SK-N-SH (cell line): ENCODE measurements at regions not wholly inside any gene's neighbourhood (a gene's known extent, or its start where the extent isn't known, plus 50 kb on each side); places are given as distances from the start of the nearest gene placed in this dataset.

Source experiments
- CTCF ChIA-PET: fragments of 300-600, 350-600 bp; formaldehyde crosslinking; extraction: SDS; loops from one replicate; lab custom pipeline; 2021; lab: Yijun Ruan, JAX
- POLR2A ChIA-PET: fragments of 350-600 bp; sonication (Branson Sonifier 250); formaldehyde crosslinking; extraction: SDS; loops from one replicate; lab custom pipeline; 2020; ENCODE audit warnings: antibody characterized with exemption, inconsistent platforms; lab: Yijun Ruan, JAX
- DNase-seq: peaks from one replicate; pipeline ENCODE4 v3.0.0; 2012
- H2AFZ ChIP-seq: fragments of 200-600 bp; sonication (generic); 2 replicates; pipeline ENCODE4 v1.8.1; 2016; ENCODE audit warnings: antibody characterized with exemption, mild to moderate bottlenecking, low read depth
- H3F3A ChIP-seq: fragments of 200-600 bp; sonication (generic); replicated peaks from 2 replicates; pipeline ENCODE3; 2016; ENCODE audit warnings: antibody characterized with exemption, mild to moderate bottlenecking; ENCODE audit not compliant: insufficient read depth
- H3K27ac ChIP-seq, 2 experiments: fragments of 200-500 bp in 1 of 2; fragments of 200-600 bp in 1 of 2; sonication (Bioruptor generic) in 1 of 2; sonication (generic), shearing (Covaris generic) in 1 of 2; 2 replicates each; pipeline versions ENCODE4 v1.5.1 to v1.6.1; 2014 to 2016; ENCODE audit warnings: low read depth in 2 of 2, inconsistent platforms in 1 of 2, low read length in 1 of 2, mild to moderate bottlenecking in 1 of 2, mixed read lengths in 1 of 2
- H3K27me3 ChIP-seq: fragments of 200-600 bp; sonication (generic), shearing (Covaris generic); 2 replicates; pipeline ENCODE4 v1.6.1; 2016; ENCODE audit warnings: mixed run types; ENCODE audit not compliant: insufficient read depth
- H3K36me3 ChIP-seq, 2 experiments: fragments of 200-500 bp in 1 of 2; fragments of 200-600 bp in 1 of 2; sonication (Bioruptor generic) in 1 of 2; sonication (generic) in 1 of 2; replicated peaks in 1 of 2; 2 replicates each; pipeline versions ENCODE3 to v1.5.1; 2014 to 2016; ENCODE audit warnings: low read length in 1 of 2, mild to moderate bottlenecking in 1 of 2; ENCODE audit not compliant: insufficient read depth in 2 of 2, control insufficient read depth in 1 of 2
- H3K4me1 ChIP-seq, 2 experiments: fragments of 200-500 bp in 1 of 2; fragments of 200-600 bp in 1 of 2; sonication (Bioruptor generic) in 1 of 2; sonication (generic), shearing (Covaris generic) in 1 of 2; 2 replicates each; pipeline versions ENCODE4 v1.5.1 to v1.6.1; 2014 to 2016; ENCODE audit warnings: low read depth in 1 of 2, low read length in 1 of 2, mixed run types in 1 of 2; ENCODE audit not compliant: insufficient read depth in 2 of 2, control insufficient read depth in 1 of 2
- H3K4me2 ChIP-seq: fragments of 200-600 bp; sonication (generic), shearing (Covaris generic); 2 replicates; pipeline ENCODE4 v1.6.1; 2017; ENCODE audit warnings: mixed run types
- H3K4me3 ChIP-seq, 2 experiments: fragments of 200-500 bp in 1 of 2; fragments of 200-600 bp in 1 of 2; sonication (Bioruptor generic) in 1 of 2; sonication (generic), shearing (Covaris generic) in 1 of 2; 2 replicates each; pipeline versions ENCODE4 v1.5.1 to v1.8.1; 2014 to 2016; ENCODE audit warnings: low read depth in 2 of 2, inconsistent platforms in 1 of 2, low read length in 1 of 2, mild to moderate bottlenecking in 1 of 2, mixed read lengths in 1 of 2, moderate library complexity in 1 of 2
- H3K79me2 ChIP-seq: fragments of 200-600 bp; sonication (generic); 2 replicates; pipeline ENCODE4 v1.8.1; 2017; ENCODE audit warnings: mild to moderate bottlenecking; ENCODE audit not compliant: insufficient read depth
- H3K9ac ChIP-seq: fragments of 200-600 bp; sonication (generic); 2 replicates; pipeline ENCODE4 v1.6.1; 2017; ENCODE audit warnings: mixed run types
- H3K9me2 ChIP-seq: fragments of 200-600 bp; sonication (generic); 2 replicates; pipeline ENCODE4 v1.6.1; 2017; ENCODE audit warnings: mixed run types
- H3K9me3 ChIP-seq: fragments of 200-600 bp; sonication (generic); 2 replicates; pipeline ENCODE4 v1.6.1; 2017; ENCODE audit warnings: mixed run types, mild to moderate bottlenecking, moderate library complexity
- H4K20me1 ChIP-seq: fragments of 200-600 bp; sonication (generic); 2 replicates; pipeline ENCODE4 v1.6.1; 2017; ENCODE audit warnings: mild to moderate bottlenecking, mixed run types; ENCODE audit not compliant: insufficient read depth
- CHD2 ChIP-seq: fragments of 150-350 bp; IDR thresholded peaks from 2 replicates; pipeline ENCODE4 v1.6.1; 2018; ENCODE audit warnings: low read length; ENCODE audit not compliant: partially characterized antibody
- ELF1 ChIP-seq: IDR thresholded peaks from 2 replicates; pipeline ENCODE4 v1.4.0; 2012
- EZH2phosphoT487 ChIP-seq: fragments of 200-600 bp; sonication (generic); IDR thresholded peaks from 2 replicates; pipeline ENCODE4 v1.6.1; 2017; ENCODE audit warnings: low read depth, mixed run types, mild to moderate bottlenecking, antibody characterized with exemption, moderate library complexity, borderline replicate concordance
- IRF3 ChIP-seq: fragments of 150-350 bp; IDR thresholded peaks from 2 replicates; pipeline ENCODE4 v1.6.1; 2016; ENCODE audit warnings: mild to moderate bottlenecking, low read depth, low read length
- JUND ChIP-seq: IDR thresholded peaks from 2 replicates; pipeline ENCODE4 v1.4.0; 2012
- MEF2A ChIP-seq: IDR thresholded peaks from 2 replicates; pipeline ENCODE4 v1.4.0; 2012; ENCODE audit warnings: low read depth, borderline replicate concordance
- POLR2AphosphoS5 ChIP-seq: IDR thresholded peaks from 2 replicates; pipeline ENCODE4 v1.6.1; 2012; ENCODE audit warnings: low read depth, low read length
- RAD21 ChIP-seq: IDR thresholded peaks from 2 replicates; pipeline ENCODE4 v1.6.1; 2012; ENCODE audit warnings: mild to moderate bottlenecking, low read length
- RCOR1 ChIP-seq: fragments of 150-350 bp; IDR thresholded peaks from 2 replicates; pipeline ENCODE4 v1.6.1; 2017; ENCODE audit warnings: antibody characterized with exemption, low read length
- RFX5 ChIP-seq: IDR thresholded peaks from 2 replicates; pipeline ENCODE4 v1.6.1; 2012; ENCODE audit warnings: mild to moderate bottlenecking, improper control_type of control experiment, low read length
- RXRA ChIP-seq: IDR thresholded peaks from 2 replicates; pipeline ENCODE4 v1.4.0; 2012; ENCODE audit warnings: low read depth, mild to moderate bottlenecking, borderline replicate concordance
- TAF1 ChIP-seq: IDR thresholded peaks from 2 replicates; pipeline ENCODE4 v1.6.1; 2012; ENCODE audit warnings: low read depth, mild to moderate bottlenecking, low read length, moderate library complexity, borderline replicate concordance
- TEAD4 ChIP-seq: IDR thresholded peaks from 2 replicates; pipeline ENCODE4 v1.4.0; 2012; ENCODE audit warnings: mild to moderate bottlenecking, borderline replicate concordance; ENCODE audit not compliant: insufficient read depth
- USF2 ChIP-seq: fragments of 150-350 bp; IDR thresholded peaks from 2 replicates; pipeline ENCODE4 v1.6.1; 2017; ENCODE audit warnings: antibody characterized with exemption, low read length, low read depth, borderline replicate concordance
- YY1 ChIP-seq: IDR thresholded peaks from 2 replicates; pipeline ENCODE4 v1.4.0; 2012; ENCODE audit warnings: low read depth, mild to moderate bottlenecking
- WGBS: methylation state at CpG from one replicate; pipeline ENCODE4 v1.1.6; 2017; ENCODE audit warnings: low lambda C conversion rate; 5-methylcytosine and 5-hydroxymethylcytosine counted together
- TF ChIP-seq, protein P1 (sequence below): IDR thresholded peaks from 2 replicates; pipeline ENCODE4 v1.6.1; 2012; ENCODE audit warnings: mild to moderate bottlenecking, low read depth, low read length, moderate library complexity

- Histone ChIP-seq H3K36me3 (no peaks in the 10 kb centered on the region), H3K79me2 (no peaks in the 10 kb centered on the region)
Measured at GRCh38 chr11:122304306-122304705, 188.3 kb upstream of the BLID start.

More at GRCh38 chr11:122304306-122304705, 188.3 kb upstream of the BLID start:
- H3K27me3 ChIP-seq: no peaks in the 10 kb centered on the region
- no peaks in the 10 kb centered on the region for H3K9me3 ChIP-seq
- POLR2A ChIA-PET: no interaction called here
- no peak overlapping the region for H3K4me3 ChIP-seq
- CTCF ChIA-PET: no interaction called here
- H4K20me1 ChIP-seq: no peaks in the 10 kb centered on the region
- TF ChIP-seq JUND: no peak
- TF ChIP-seq, protein P1, sequence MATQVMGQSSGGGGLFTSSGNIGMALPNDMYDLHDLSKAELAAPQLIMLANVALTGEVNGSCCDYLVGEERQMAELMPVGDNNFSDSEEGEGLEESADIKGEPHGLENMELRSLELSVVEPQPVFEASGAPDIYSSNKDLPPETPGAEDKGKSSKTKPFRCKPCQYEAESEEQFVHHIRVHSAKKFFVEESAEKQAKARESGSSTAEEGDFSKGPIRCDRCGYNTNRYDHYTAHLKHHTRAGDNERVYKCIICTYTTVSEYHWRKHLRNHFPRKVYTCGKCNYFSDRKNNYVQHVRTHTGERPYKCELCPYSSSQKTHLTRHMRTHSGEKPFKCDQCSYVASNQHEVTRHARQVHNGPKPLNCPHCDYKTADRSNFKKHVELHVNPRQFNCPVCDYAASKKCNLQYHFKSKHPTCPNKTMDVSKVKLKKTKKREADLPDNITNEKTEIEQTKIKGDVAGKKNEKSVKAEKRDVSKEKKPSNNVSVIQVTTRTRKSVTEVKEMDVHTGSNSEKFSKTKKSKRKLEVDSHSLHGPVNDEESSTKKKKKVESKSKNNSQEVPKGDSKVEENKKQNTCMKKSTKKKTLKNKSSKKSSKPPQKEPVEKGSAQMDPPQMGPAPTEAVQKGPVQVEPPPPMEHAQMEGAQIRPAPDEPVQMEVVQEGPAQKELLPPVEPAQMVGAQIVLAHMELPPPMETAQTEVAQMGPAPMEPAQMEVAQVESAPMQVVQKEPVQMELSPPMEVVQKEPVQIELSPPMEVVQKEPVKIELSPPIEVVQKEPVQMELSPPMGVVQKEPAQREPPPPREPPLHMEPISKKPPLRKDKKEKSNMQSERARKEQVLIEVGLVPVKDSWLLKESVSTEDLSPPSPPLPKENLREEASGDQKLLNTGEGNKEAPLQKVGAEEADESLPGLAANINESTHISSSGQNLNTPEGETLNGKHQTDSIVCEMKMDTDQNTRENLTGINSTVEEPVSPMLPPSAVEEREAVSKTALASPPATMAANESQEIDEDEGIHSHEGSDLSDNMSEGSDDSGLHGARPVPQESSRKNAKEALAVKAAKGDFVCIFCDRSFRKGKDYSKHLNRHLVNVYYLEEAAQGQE: no peak
- no peak for TF ChIP-seq ELF1
- TF ChIP-seq RXRA: no peak
- TF ChIP-seq CHD2: no peak
- TF ChIP-seq RFX5: no peak
- TF ChIP-seq YY1: no peak
- no peak for TF ChIP-seq RCOR1
- no peak for TF ChIP-seq MEF2A
- TF ChIP-seq POLR2AphosphoS5: no peak
- no peak for TF ChIP-seq TEAD4
- no peak for TF ChIP-seq RAD21
- no peak for TF ChIP-seq IRF3
- TF ChIP-seq TAF1: no peak
- TF ChIP-seq EZH2phosphoT487: no peak
- TF ChIP-seq USF2: no peak
- DNase-seq: no peak
- no peak overlapping the region for H3K4me2 ChIP-seq
- H3K9ac ChIP-seq: no peak overlapping the region
- no peak overlapping the region for H2AFZ ChIP-seq
- H3F3A ChIP-seq: no peaks in the 10 kb centered on the region
- H3K27ac ChIP-seq: no peak overlapping the region
- whole genome bisulfite sequencing: 6% methylated on average over 2 of the region's 2 CpGs
- no peaks in the 10 kb centered on the region for H3K9me2 ChIP-seq
- H3K4me1 ChIP-seq: no peaks in the 10 kb centered on the region
